ENCODE measurements at regions not wholly inside any gene's neighbourhood (a gene's known extent, or its start where the extent isn't known, plus 50 kb on each side); places are given as distances from the start of the nearest gene placed in this dataset.

DNA sequence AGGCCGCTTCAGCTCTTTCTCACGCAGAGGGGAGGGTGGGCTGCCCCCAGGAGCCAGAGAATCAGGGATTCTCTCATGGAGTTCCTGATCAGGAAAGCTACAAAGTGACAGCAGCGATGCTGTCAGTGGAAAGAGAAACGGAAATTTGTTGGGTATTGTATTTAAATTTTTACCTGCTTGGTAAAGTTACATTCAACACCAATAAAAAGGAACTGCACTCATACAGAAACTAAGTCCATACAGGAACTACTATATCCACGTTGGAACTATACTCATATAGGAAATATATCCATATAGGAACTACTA, 325.5 kb upstream of the IRX4 start:
- Histone ChIP-seq H3K9ac (ENCODE audit: low read depth in 2 of 2, low read length in 2 of 2) (no peak overlapping the region), H3K9me3 (no peaks in the 10 kb centered on the region), H3K36me3 (no peaks in the 10 kb centered on the region), H3K4me3 (no peak overlapping the region), H3K4me1 (no peaks in the 10 kb centered on the region), H3K27ac (no peak overlapping the region), H3K27me3 (no peaks in the 10 kb centered on the region)
- TF ChIP-seq, protein P1, sequence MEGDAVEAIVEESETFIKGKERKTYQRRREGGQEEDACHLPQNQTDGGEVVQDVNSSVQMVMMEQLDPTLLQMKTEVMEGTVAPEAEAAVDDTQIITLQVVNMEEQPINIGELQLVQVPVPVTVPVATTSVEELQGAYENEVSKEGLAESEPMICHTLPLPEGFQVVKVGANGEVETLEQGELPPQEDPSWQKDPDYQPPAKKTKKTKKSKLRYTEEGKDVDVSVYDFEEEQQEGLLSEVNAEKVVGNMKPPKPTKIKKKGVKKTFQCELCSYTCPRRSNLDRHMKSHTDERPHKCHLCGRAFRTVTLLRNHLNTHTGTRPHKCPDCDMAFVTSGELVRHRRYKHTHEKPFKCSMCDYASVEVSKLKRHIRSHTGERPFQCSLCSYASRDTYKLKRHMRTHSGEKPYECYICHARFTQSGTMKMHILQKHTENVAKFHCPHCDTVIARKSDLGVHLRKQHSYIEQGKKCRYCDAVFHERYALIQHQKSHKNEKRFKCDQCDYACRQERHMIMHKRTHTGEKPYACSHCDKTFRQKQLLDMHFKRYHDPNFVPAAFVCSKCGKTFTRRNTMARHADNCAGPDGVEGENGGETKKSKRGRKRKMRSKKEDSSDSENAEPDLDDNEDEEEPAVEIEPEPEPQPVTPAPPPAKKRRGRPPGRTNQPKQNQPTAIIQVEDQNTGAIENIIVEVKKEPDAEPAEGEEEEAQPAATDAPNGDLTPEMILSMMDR (IDR thresholded peaks at IDR 0.05): no peak
- DNase-seq: no peak
- intact Hi-C loops (cut with DNase I): no loop called here

DNA sequence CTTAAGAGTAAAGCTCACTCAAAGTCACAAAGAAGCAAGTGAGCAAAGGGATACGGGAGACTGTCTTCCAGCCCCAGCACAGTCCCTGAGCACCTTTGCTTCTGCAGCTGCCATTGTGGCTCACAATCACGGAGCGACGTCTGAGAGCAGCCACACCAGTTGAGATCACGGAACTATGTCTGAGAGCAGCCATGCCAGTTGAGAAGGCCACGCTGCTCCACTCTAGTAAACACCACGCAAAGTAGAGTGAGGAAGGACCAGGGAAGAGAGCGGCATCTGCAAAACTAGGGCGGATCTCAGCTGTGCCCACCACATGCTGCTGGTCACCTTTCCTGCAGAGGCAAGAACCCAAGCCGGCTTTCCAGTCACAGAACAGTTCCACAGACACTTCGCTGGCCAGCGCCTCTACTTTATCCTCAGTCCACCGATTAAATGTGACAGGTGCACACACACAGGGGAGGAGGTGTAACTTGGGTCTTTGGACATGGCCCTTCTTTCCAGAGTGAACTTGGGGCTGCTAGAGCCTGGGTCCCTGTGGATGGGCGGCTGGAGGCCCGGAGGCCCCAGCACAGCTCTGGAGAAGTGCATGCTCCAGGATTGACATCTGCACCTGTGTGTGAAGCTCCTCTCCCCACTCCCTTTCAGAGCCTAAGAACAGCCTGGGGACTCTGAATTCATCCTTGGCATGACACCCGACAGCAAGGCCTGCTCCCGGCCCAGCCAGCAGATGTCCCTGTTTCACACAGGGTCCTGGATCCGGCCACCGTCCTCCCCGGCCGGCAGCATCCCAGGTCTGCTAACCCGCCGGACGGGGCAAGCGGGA, 324.9 kb upstream of the IRX4 start:
- DNase-seq: no peak
- TF ChIP-seq, protein P1 (IDR thresholded peaks at IDR 0.05): no peak
- no peaks in the 10 kb centered on the region for H3K4me1 ChIP-seq
- H3K36me3 ChIP-seq: no peaks in the 10 kb centered on the region
- H3K4me3 ChIP-seq: no peak overlapping the region
- no peak overlapping the region for H3K9ac ChIP-seq (ENCODE audit: low read depth in 2 of 2, low read length in 2 of 2)
- no peaks in the 10 kb centered on the region for H3K27me3 ChIP-seq
- no peak overlapping the region for H3K27ac ChIP-seq
- H3K9me3 ChIP-seq: no peaks in the 10 kb centered on the region
- intact Hi-C loops (cut with DNase I): no loop called here

DNA sequence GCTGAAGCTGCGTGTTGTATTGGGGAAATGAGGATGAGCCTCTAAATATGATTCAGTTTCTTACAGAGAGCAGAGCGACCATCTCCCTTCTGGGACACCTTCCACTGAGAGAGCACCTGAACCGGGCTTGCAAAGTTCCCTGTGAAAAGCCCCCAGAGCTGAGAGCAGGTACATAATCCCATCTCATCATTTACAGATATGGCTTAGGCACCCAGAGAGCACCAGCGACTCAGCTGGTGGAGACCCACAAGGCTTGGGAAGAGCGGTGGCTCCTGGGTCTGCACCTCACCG, 324.3 kb upstream of the IRX4 start:
- Histone ChIP-seq H3K4me1 (no peaks in the 10 kb centered on the region), H3K9ac (ENCODE audit: low read depth in 2 of 2, low read length in 2 of 2) (no peak overlapping the region), H3K36me3 (no peaks in the 10 kb centered on the region), H3K9me3 (no peaks in the 10 kb centered on the region), H3K27me3 (no peaks in the 10 kb centered on the region), H3K27ac (no peak overlapping the region), H3K4me3 (no peak overlapping the region)
- TF ChIP-seq, protein P1 (IDR thresholded peaks at IDR 0.05): no peak
- intact Hi-C loops (cut with DNase I): no loop called here
- DNase-seq: no peak

DNA sequence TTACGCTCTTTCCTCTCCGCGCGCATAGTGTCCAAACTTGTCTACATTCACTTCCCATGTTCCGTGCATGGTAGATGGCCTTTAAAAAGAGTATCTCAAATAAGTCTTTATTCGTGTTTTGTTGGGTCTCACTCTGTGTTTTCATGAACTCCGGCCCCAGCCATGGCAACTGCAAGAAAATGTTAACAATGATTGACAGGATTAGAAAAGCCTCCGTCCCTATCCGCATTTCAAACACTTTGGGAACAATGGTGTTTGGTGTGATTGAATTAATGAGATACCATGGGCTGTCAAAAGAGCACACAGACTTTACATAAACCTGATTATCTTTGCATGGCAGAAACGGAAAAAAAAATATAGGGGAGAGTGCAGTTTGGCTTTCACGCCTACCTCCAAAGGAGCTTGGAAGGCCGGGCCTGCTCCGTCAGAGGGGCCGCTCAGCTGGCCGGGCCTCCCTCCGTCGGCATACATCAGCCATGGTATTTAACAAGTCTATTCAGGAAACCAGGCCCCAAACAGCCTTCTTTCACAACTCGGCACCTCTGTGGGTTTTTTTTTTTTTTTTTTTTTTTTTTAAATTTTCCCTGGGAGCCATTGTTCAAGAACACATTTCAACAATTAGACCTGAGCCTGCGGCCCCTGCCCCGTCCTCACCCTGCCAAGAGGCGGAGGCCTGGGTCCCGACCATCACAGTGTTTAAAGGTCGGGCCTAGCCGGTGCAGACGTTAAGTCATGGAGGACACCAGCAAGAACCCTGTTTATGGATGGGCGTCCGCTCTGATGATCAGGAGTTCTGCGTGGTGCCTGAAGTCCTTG, 323.8 kb upstream of the IRX4 start:
- Histone ChIP-seq H3K36me3 (no peaks in the 10 kb centered on the region), H3K4me3 (no peak overlapping the region), H3K9ac (ENCODE audit: low read depth in 2 of 2, low read length in 2 of 2) (no peak overlapping the region), H3K9me3 (no peaks in the 10 kb centered on the region), H3K27me3 (no peaks in the 10 kb centered on the region), H3K4me1 (no peaks in the 10 kb centered on the region), H3K27ac (no peak overlapping the region)
- intact Hi-C loops (cut with DNase I): no loop called here
- TF ChIP-seq, protein P1 (IDR thresholded peaks at IDR 0.05): no peak
- no peak for DNase-seq

DNA sequence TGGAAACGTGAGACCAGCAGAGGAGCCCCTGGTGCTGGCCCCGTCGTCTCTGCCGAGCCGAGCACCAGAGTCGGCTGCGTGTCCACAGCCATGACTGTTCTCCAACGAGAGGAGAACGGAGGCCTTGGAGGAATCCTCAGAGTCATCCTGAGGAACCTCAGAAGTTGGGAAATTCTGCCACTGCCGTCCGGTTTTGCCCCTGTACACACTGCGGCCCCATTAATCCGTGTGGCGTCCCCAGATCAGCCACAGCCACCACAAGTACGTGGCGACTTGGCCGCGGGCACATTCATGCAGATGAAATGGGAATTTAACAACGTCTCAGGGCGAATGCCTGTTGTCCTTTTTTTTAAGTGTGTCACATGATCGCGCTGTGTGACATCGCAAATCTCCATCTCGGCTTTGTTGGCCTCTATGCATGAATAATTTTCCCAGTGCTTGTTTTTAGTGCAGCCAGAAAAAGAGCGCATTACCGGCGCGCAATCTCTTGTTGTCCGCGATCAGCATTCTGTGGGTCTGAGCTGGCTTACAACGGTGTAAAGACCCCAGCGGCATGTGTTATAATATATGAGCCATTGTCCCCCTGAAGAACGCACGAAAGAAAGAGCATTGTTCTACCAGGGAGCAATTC, 323.0 kb upstream of the IRX4 start:
- intact Hi-C loops (cut with DNase I): no loop called here
- Histone ChIP-seq H3K36me3 (no peaks in the 10 kb centered on the region), H3K9ac (ENCODE audit: low read depth in 2 of 2, low read length in 2 of 2) (no peak overlapping the region), H3K4me3 (no peak overlapping the region), H3K4me1 (no peaks in the 10 kb centered on the region), H3K9me3 (no peaks in the 10 kb centered on the region), H3K27me3 (no peaks in the 10 kb centered on the region), H3K27ac (no peak overlapping the region)
- TF ChIP-seq, protein P1 (IDR thresholded peaks at IDR 0.05): no peak
- no peak for DNase-seq

Measured in colonic mucosa (tissue), 4 donors.